ENCODE measurements at regions not wholly inside any gene's neighbourhood (a gene's known extent, or its start where the extent isn't known, plus 50 kb on each side); places are given as distances from the start of the nearest gene placed in this dataset.
"Not testable (repeated sequence)": the region's sequence is repeated elsewhere in the genome, so short reads cannot be mapped to it uniquely, and the experiment has no call there.

- peaks cover 5% of the 10 kb centered on the region for H3K4me1 Mint-ChIP-seq (ENCODE audit: low read depth)
- no peak for DNase-seq (ENCODE audit: low spot score)
- H3K4me3 Mint-ChIP-seq (ENCODE audit: unreplicated experiment), result no peak overlapping the region
- H3K27me3 Mint-ChIP-seq (ENCODE audit: low read depth), result no peaks in the 10 kb centered on the region
- no peak for TF ChIP-seq CTCF (IDR thresholded peaks at IDR 0.05)
- H3K27ac Mint-ChIP-seq (ENCODE audit: unreplicated experiment), result peak overlapping the region; percentile 59
- H3K36me3 Mint-ChIP-seq (ENCODE audit: low read depth), result no peaks in the 10 kb centered on the region
- H3K9me3 Mint-ChIP-seq (ENCODE audit: low read depth), result peaks cover 8% of the 10 kb centered on the region
Observed at GRCh38 chr3:59502806-59503205, 453.0 kb upstream of the CFAP20DC start.

GRCh38 chr3:59499954-59500353 lies 450.1 kb upstream of the CFAP20DC start:
- no peak for TF ChIP-seq CTCF (IDR thresholded peaks at IDR 0.05)
- peaks cover 5% of the 10 kb centered on the region for H3K4me1 Mint-ChIP-seq (ENCODE audit: low read depth)
- H3K4me3 Mint-ChIP-seq (ENCODE audit: unreplicated experiment), result no peak overlapping the region
- no peak for DNase-seq (ENCODE audit: low spot score)
- no peak overlapping the region for H3K27ac Mint-ChIP-seq (ENCODE audit: unreplicated experiment)
- H3K9me3 Mint-ChIP-seq (ENCODE audit: low read depth), result peaks cover 8% of the 10 kb centered on the region
- H3K27me3 Mint-ChIP-seq (ENCODE audit: low read depth), result no peaks in the 10 kb centered on the region
- no peaks in the 10 kb centered on the region for H3K36me3 Mint-ChIP-seq (ENCODE audit: low read depth)

- Mint-ChIP-seq H3K36me3 (ENCODE audit: low read depth) (peaks cover 2% of the 10 kb centered on the region), H3K4me3 (ENCODE audit: unreplicated experiment) (no peak overlapping the region), H3K27ac (ENCODE audit: unreplicated experiment) (no peak overlapping the region), H3K4me1 (ENCODE audit: low read depth) (peaks cover 5% of the 10 kb centered on the region), H3K9me3 (ENCODE audit: low read depth) (peaks cover 10% of the 10 kb centered on the region), H3K27me3 (ENCODE audit: low read depth) (no peaks in the 10 kb centered on the region)
- DNase-seq (ENCODE audit: low spot score), result no peak
- TF ChIP-seq CTCF (IDR thresholded peaks at IDR 0.05), result no peak
Observed at GRCh38 chr3:59499000-59499399, 449.2 kb upstream of the CFAP20DC start.

GRCh38 chr3:59496250-59496649 lies 446.4 kb upstream of the CFAP20DC start:
- H3K4me1 Mint-ChIP-seq (ENCODE audit: low read depth), result no peaks in the 10 kb centered on the region
- H3K27me3 Mint-ChIP-seq (ENCODE audit: low read depth), result no peaks in the 10 kb centered on the region
- no peak overlapping the region for H3K4me3 Mint-ChIP-seq (ENCODE audit: unreplicated experiment)
- no peak overlapping the region for H3K27ac Mint-ChIP-seq (ENCODE audit: unreplicated experiment)
- TF ChIP-seq CTCF (IDR thresholded peaks at IDR 0.05), result no peak
- no peak for DNase-seq (ENCODE audit: low spot score)
- peaks cover 2% of the 10 kb centered on the region for H3K36me3 Mint-ChIP-seq (ENCODE audit: low read depth)
- H3K9me3 Mint-ChIP-seq (ENCODE audit: low read depth), result peaks cover 4% of the 10 kb centered on the region

GRCh38 chr3:59494969-59495368 lies 445.1 kb upstream of the CFAP20DC start:
- not testable (repeated sequence) for H3K27me3 Mint-ChIP-seq (ENCODE audit: low read depth); H3K4me3 Mint-ChIP-seq (ENCODE audit: unreplicated experiment); H3K27ac Mint-ChIP-seq (ENCODE audit: unreplicated experiment); DNase-seq (ENCODE audit: low spot score); H3K36me3 Mint-ChIP-seq (ENCODE audit: low read depth); H3K4me1 Mint-ChIP-seq (ENCODE audit: low read depth); H3K9me3 Mint-ChIP-seq (ENCODE audit: low read depth)

- no peaks in the 10 kb centered on the region for H3K9me3 Mint-ChIP-seq (ENCODE audit: low read depth)
- no peak for TF ChIP-seq CTCF (IDR thresholded peaks at IDR 0.05)
- no peak overlapping the region for H3K27ac Mint-ChIP-seq (ENCODE audit: unreplicated experiment)
- DNase-seq (ENCODE audit: low spot score), result no peak
- H3K36me3 Mint-ChIP-seq (ENCODE audit: low read depth), result no peaks in the 10 kb centered on the region
- no peak overlapping the region for H3K4me3 Mint-ChIP-seq (ENCODE audit: unreplicated experiment)
- peaks cover 9% of the 10 kb centered on the region for H3K4me1 Mint-ChIP-seq (ENCODE audit: low read depth)
- H3K27me3 Mint-ChIP-seq (ENCODE audit: low read depth), result no peaks in the 10 kb centered on the region
Observed at GRCh38 chr3:59486520-59486919, 436.7 kb upstream of the CFAP20DC start.
